Vagina (tissue), 2 donors: ENCODE measurements at regions not wholly inside any gene's neighbourhood (a gene's known extent, or its start where the extent isn't known, plus 50 kb on each side); places are given as distances from the start of the nearest gene placed in this dataset.
"Not testable (repeated sequence)": the region's sequence is repeated elsewhere in the genome, so short reads cannot be mapped to it uniquely, and the experiment has no call there.

ENCODE experiments used
- CTCF ChIP-seq, 3 experiments: fragments of 450-650 bp in 2 of 3; fragments of 200-600 bp in 1 of 3; sonication (generic) in 1 of 3; IDR thresholded peaks; one replicate each; pipeline ENCODE4 v1.5.1; 2017 to 2019; ENCODE audit warnings: antibody characterized with exemption in 3 of 3, mild to moderate bottlenecking in 2 of 3, moderate library complexity in 2 of 3
- POLR2A ChIP-seq, 2 donors: fragments of 450-650 bp; IDR thresholded peaks; one replicate each; pipeline ENCODE4 v1.6.1; 2017; ENCODE audit warnings: antibody characterized with exemption in 2 of 2, mild to moderate bottlenecking in 2 of 2, moderate library complexity in 2 of 2

GRCh38 chr7:112689466-112690177, 100.6 kb downstream of the TMEM168 start:
- not testable (repeated sequence) for TF ChIP-seq POLR2A, CTCF (IDR thresholded peaks at IDR 0.05)
